Dermis blood vessel endothelial cell (primary cell): ENCODE measurements at regions not wholly inside any gene's neighbourhood (a gene's known extent, or its start where the extent isn't known, plus 50 kb on each side); places are given as distances from the start of the nearest gene placed in this dataset.

Experiments
- DNase-seq: peaks from one replicate; pipeline ENCODE4 v3.0.0; 2010

- DNase-seq: no peak
These were observed 521.4 kb downstream of the CAAP1 start for GRCh38 chr9:26371236-26371635.

- DNase-seq: no peak
These were observed 523.5 kb downstream of the CAAP1 start for GRCh38 chr9:26369093-26369492.

- no peak for DNase-seq
These were observed 524.4 kb downstream of the CAAP1 start for GRCh38 chr9:26368241-26368640.

GRCh38 chr9:26361010-26361409 lies 531.6 kb downstream of the CAAP1 start:
- DNase-seq: no peak

GRCh38 chr9:26358836-26359235 lies 533.8 kb downstream of the CAAP1 start:
- DNase-seq: no peak

- DNase-seq: no peak
These were observed 534.7 kb downstream of the CAAP1 start for GRCh38 chr9:26357803-26358344.

GRCh38 chr9:26356491-26356890 lies 536.1 kb downstream of the CAAP1 start:
- DNase-seq: no peak

- DNase-seq: no peak
These were observed 545.6 kb downstream of the CAAP1 start for GRCh38 chr9:26346942-26347477.

- no peak for DNase-seq
These were observed 551.1 kb downstream of the CAAP1 start for GRCh38 chr9:26341545-26341944.

GRCh38 chr9:26339796-26340195 lies 552.8 kb downstream of the CAAP1 start:
- no peak for DNase-seq

GRCh38 chr9:26335116-26335515 lies 557.5 kb downstream of the CAAP1 start:
- DNase-seq: no peak

- no peak for DNase-seq
These were observed 557.9 kb downstream of the CAAP1 start for GRCh38 chr9:26334706-26335105.

- DNase-seq: no peak
These were observed 561.4 kb downstream of the CAAP1 start for GRCh38 chr9:26331223-26331622.

- no peak for DNase-seq
These were observed 562.6 kb downstream of the CAAP1 start for GRCh38 chr9:26329974-26330373.

GRCh38 chr9:26326563-26326962 lies 566.0 kb downstream of the CAAP1 start:
- DNase-seq: peak; percentile 74

- no peak for DNase-seq
These were observed 567.2 kb downstream of the CAAP1 start for GRCh38 chr9:26325444-26325829.

GRCh38 chr9:26324786-26325443 lies 567.7 kb downstream of the CAAP1 start:
- DNase-seq: no peak

GRCh38 chr9:26321935-26322334 lies 570.7 kb downstream of the CAAP1 start:
- no peak for DNase-seq

GRCh38 chr9:26319859-26320258 lies 572.7 kb downstream of the CAAP1 start:
- DNase-seq: no peak

- no peak for DNase-seq
These were observed 579.5 kb downstream of the CAAP1 start for GRCh38 chr9:26313108-26313507.

GRCh38 chr9:26311463-26311995 lies 581.1 kb downstream of the CAAP1 start:
- no peak for DNase-seq

GRCh38 chr9:26310294-26310693 lies 582.3 kb downstream of the CAAP1 start:
- peak; percentile 26 for DNase-seq

GRCh38 chr9:26308328-26308727 lies 584.3 kb downstream of the CAAP1 start:
- DNase-seq: peak; percentile 40

- DNase-seq: peak; percentile 11
These were observed 590.9 kb downstream of the CAAP1 start for GRCh38 chr9:26301659-26302058.
